Activated CD4-positive, alpha-beta T cell treated with anti-CD3 and anti-CD28 coated beads, Interleukin-2, amount 10 ng/mL, durations not matched to agents 24 days and 14 days (primary cell): ENCODE measurements at regions not wholly inside any gene's neighbourhood (a gene's known extent, or its start where the extent isn't known, plus 50 kb on each side); places are given as distances from the start of the nearest gene placed in this dataset.
"Not testable (repeated sequence)": the region's sequence is repeated elsewhere in the genome, so short reads cannot be mapped to it uniquely, and the experiment has no call there.

ENCODE experiments used
- DNase-seq: peaks from one replicate; pipeline ENCODE4 v3.0.0; 2022
- H3K27ac Mint-ChIP-seq: one replicate; pipeline ENCODE4 v1.8.0; 2022; ENCODE audit warnings: mild to moderate bottlenecking, mixed read lengths
- H3K27me3 Mint-ChIP-seq: one replicate; pipeline ENCODE4 v1.8.0; 2022; ENCODE audit warnings: mixed read lengths
- H3K36me3 Mint-ChIP-seq: one replicate; pipeline ENCODE4 v1.8.0; 2022; ENCODE audit warnings: low read depth, mild to moderate bottlenecking, mixed read lengths
- H3K4me1 Mint-ChIP-seq: one replicate; pipeline ENCODE4 v1.8.0; 2021; ENCODE audit warnings: mixed read lengths
- H3K4me3 Mint-ChIP-seq: one replicate; pipeline ENCODE4 v1.8.0; 2022; ENCODE audit warnings: mild to moderate bottlenecking, moderate library complexity, mixed read lengths
- H3K9me3 Mint-ChIP-seq: one replicate; pipeline ENCODE4 v1.8.0; 2021; ENCODE audit warnings: mixed read lengths
- intact Hi-C: fragments of 100-400 bp; cut with micrococcal nuclease; formaldehyde crosslinking; loops from one replicate; pipeline ENCODE4 v1.15.1; 2023

DNA sequence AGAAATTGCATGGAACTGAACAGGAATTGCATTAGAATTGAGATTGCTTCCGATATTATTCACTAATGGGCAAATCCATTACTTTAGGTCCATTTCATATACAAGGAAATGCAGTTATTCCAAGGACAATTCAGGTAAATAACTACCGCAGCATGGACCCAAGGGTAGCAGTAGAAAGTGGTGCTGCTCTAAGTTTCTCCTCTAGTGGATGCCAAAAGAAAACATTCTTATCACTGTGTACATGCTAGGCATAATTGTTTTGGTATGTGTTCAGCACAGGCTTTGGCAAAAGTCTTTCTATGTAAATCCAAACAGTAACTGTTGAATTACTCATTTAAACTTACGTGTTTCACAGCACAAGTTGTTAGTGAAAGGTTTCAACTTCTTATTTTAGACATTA is 890.1 kb upstream of the ADAMTS5 start:
- H3K36me3 Mint-ChIP-seq, H3K4me1 Mint-ChIP-seq, H3K27ac Mint-ChIP-seq, DNase-seq, H3K4me3 Mint-ChIP-seq, H3K27me3 Mint-ChIP-seq, intact Hi-C loops, H3K9me3 Mint-ChIP-seq: not testable (repeated sequence)

DNA sequence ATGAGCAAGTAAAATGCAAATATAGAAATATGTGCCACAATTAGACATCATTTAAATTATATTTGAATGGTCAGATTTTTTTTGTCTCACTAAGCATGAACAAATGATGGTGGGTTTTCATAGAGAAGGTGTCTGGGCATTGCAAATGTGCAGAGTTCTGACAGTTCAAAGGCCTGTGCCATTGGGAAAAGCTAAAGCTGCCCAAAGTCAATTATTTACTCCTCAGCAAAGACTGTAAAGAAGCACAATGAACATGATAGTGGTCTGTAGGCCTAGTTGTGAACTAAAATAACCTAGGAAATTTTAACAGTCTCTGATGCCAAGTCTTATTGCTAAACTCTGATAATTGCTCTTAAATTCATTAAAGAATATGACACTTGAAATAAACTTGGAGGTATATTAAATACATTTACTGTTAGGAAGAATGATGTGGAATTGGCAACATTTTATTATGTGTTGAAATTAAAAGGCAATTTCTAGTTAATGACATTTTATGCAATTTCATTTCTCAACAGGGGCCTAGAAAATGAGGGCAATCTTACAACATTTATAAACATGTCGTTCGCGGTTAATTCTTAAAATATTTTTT is 874.3 kb upstream of the ADAMTS5 start:
- no peak for DNase-seq
- intact Hi-C loops: no loop called here
- Mint-ChIP-seq H3K4me1 (no peaks in the 10 kb centered on the region), H3K4me3 (no peak overlapping the region), H3K9me3 (peaks cover 7% of the 10 kb centered on the region), H3K27me3 (no peaks in the 10 kb centered on the region), H3K36me3 (no peaks in the 10 kb centered on the region), H3K27ac (no peak overlapping the region)

DNA sequence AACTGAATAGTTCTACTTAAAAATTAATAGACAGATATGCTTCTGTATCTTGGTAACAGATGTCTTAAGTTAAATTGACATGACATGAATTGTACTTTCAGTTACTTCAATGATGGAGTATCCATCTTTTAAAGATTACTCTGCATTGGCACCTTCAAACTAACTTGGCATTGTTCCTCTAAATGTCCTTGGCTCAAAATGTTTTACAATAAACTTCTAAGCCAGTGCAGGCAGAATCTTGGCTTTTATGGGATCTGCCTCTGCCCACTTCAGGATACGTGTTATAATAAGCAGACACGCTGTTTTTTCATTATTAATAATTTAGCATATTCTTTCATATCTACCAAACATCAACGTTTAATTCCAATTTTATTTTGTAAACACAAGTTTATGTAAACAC is 873.4 kb upstream of the ADAMTS5 start:
- no peak for DNase-seq
- Mint-ChIP-seq H3K27me3 (no peaks in the 10 kb centered on the region), H3K9me3 (peaks cover 7% of the 10 kb centered on the region), H3K4me3 (no peak overlapping the region), H3K27ac (no peak overlapping the region), H3K4me1 (no peaks in the 10 kb centered on the region), H3K36me3 (no peaks in the 10 kb centered on the region)
- intact Hi-C loops: no loop called here

DNA sequence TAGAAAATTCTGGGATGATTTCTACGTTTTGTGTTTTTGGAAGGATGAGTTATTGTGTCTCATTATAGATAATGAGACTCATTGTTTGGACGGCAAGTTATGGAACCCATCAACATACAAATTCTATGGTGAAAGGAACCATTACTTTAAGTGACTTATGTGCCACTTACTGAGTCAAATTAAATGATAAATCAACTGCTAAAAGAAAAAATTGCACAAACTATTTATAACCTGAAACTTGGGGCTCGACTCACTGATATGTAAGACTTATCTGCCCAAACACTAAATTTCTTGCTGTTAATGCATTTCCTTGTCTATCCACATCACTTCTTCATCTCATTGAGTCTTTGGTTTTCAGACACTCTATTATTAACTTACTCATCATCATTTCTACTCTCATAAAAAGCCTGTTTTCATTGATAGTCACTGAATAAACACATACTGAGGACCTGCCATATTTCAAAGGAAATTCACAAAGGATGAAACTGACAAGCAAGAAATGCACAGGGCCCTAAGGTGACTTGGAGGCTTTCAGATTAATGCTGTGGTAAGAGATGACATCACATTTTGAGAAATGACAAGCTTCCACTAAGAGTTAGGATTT is 872.7 kb upstream of the ADAMTS5 start:
- H3K4me1 Mint-ChIP-seq: no peaks in the 10 kb centered on the region
- H3K27me3 Mint-ChIP-seq: no peaks in the 10 kb centered on the region
- H3K4me3 Mint-ChIP-seq: no peak overlapping the region
- intact Hi-C loops: no loop called here
- peaks cover 7% of the 10 kb centered on the region for H3K9me3 Mint-ChIP-seq
- no peak for DNase-seq
- no peaks in the 10 kb centered on the region for H3K36me3 Mint-ChIP-seq
- H3K27ac Mint-ChIP-seq: no peak overlapping the region

DNA sequence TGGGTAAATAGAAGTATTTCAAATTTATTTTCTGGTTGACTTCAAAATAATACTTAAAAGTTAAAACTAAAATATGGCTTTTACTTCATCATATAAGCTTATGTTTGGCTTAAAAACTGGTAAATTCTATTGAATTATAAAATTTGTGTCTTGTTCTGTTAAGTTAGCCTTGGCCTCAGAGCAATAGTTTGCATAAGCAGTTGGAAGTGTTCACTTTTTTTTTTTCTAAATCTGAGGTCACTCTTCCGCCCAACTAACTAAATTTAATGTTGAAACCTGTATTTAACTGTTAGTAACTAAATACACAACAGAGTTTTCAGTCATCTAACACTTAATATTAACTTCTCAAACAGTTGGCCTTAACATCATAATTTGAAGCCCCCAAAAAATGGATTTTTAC is 871.7 kb upstream of the ADAMTS5 start:
- H3K36me3 Mint-ChIP-seq: no peaks in the 10 kb centered on the region
- intact Hi-C loops: no loop called here
- peaks cover 6% of the 10 kb centered on the region for H3K9me3 Mint-ChIP-seq
- no peak overlapping the region for H3K4me3 Mint-ChIP-seq
- DNase-seq: no peak
- H3K4me1 Mint-ChIP-seq: no peaks in the 10 kb centered on the region
- H3K27me3 Mint-ChIP-seq: no peaks in the 10 kb centered on the region
- no peak overlapping the region for H3K27ac Mint-ChIP-seq

DNA sequence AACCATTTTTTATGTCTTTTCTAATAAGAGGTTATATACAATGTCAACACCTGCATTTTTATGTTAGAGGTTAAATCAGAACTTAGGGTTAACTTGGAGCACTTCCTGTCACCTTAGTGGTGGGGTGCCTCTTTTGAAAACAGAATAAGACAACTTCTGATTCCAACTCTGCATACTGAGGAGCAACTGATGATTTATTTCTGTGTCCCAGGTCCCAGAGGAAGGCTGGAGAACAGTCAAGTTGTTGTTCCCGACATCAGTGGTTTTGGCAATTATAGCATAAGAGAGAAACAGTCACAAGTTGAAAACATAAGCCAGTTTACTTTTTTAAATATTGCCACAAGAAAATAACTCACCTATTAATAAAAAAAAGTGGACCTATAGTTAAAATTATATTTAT is 871.0 kb upstream of the ADAMTS5 start:
- H3K9me3 Mint-ChIP-seq: peaks cover 3% of the 10 kb centered on the region
- H3K27ac Mint-ChIP-seq: no peak overlapping the region
- DNase-seq: no peak
- no peaks in the 10 kb centered on the region for H3K27me3 Mint-ChIP-seq
- intact Hi-C loops: no loop called here
- H3K4me3 Mint-ChIP-seq: no peak overlapping the region
- H3K4me1 Mint-ChIP-seq: no peaks in the 10 kb centered on the region
- no peaks in the 10 kb centered on the region for H3K36me3 Mint-ChIP-seq

DNA sequence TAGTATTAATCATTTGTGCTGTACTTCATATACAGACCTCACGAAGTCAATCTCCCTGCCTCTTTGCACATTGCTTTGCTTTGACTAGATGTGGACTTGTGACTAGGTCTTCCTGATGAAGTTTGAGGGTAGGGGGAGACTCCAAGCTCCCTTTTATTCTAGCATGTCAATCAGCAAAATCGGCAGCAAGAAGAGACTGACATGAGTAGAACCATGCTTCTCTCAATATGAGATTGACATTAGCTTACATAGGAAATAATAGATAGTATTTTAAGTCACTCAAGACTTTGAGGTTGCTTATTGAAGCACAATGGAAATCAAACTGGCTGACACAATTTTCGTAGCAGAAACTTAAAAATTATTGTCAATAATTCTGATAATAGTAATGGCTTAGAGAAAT is 866.4 kb upstream of the ADAMTS5 start:
- Mint-ChIP-seq H3K27ac (no peak overlapping the region), H3K9me3 (peaks cover 5% of the 10 kb centered on the region), H3K4me3 (no peak overlapping the region), H3K36me3 (no peaks in the 10 kb centered on the region), H3K4me1 (no peaks in the 10 kb centered on the region), H3K27me3 (no peaks in the 10 kb centered on the region)
- DNase-seq: no peak
- intact Hi-C loops: no loop called here

DNA sequence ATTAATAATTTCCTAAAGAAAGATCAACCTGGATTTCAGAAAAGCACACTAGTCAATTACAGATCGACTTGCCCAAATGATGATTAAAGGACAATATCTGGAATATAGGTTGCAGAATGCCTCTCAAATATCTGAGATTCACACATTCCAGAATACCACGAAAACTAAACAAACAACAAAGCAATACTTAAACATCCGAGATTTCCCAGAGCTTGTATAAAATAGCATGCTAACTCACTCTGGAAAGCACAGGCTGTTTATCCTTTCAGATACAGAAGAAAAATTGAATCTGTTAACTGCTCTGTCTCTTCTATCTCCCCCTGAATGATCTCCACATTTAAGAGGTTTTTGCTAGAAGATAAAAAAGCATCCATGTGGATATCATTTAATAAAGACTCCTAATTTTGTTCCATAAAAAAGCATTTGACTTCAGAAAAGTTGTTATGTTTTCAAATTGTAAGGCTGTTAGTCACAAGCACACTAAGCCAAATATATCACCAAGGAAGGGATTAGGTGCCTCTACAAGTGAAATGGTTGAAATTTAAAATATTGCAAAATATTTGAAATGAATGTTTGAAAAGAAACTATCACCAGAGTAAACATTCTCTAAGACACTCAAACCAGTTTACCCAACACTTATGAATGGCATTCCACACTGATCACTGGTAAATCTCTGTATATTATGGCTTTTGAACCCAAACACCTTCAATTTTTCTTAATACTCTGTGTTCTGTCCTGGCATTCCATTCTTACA is 865.1 kb upstream of the ADAMTS5 start:
- intact Hi-C loops: no loop called here

DNA sequence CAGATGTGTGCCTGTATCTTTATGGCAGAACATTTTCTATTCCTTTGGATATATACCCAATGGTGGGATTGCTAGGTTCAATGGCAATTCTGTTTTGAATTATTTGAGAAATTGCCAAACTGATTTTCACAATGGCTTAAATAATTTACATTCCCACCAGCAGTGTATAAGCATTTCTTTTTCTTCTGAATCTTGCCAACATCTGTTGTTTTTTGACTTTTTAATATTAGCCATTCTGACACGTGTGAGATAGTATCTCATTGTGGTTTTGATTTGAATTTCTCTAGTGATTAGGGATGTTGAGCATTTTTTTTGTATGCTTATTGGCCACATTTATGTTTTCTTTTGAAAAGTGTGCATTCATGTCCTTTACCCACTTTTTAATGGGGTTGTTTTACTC is 864.3 kb upstream of the ADAMTS5 start:
- intact Hi-C loops: no loop called here
- Mint-ChIP-seq H3K4me3 (no peak overlapping the region), H3K27me3 (no peaks in the 10 kb centered on the region), H3K4me1 (no peaks in the 10 kb centered on the region), H3K36me3 (no peaks in the 10 kb centered on the region), H3K9me3 (peaks cover 13% of the 10 kb centered on the region), H3K27ac (no peak overlapping the region)
- DNase-seq: no peak

More for the DNA sequence above, 865.1 kb upstream of the ADAMTS5 start:
- no peak for DNase-seq
- Mint-ChIP-seq H3K4me1 (no peaks in the 10 kb centered on the region), H3K36me3 (no peaks in the 10 kb centered on the region), H3K27ac (no peak overlapping the region), H3K4me3 (no peak overlapping the region), H3K27me3 (no peaks in the 10 kb centered on the region), H3K9me3 (peaks cover 13% of the 10 kb centered on the region)

DNA sequence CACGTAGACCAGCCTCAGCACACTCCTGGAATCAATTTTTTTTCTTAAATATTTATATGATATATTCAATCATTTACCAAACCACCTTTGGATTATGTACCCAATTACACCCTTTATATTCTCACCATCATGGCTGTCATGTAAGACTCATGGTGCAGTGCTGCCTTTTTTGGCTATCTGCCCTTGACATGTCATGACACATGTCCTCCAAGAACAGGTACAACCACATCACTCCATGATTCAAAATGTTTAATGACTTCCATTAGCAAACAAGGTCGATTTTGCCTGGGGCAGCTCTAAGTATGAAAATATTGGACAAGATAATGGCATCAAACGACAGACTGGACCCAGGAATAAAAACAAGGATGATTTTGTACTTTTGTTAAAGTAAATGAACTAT is 861.1 kb upstream of the ADAMTS5 start:
- Mint-ChIP-seq H3K27ac (no peak overlapping the region), H3K4me1 (no peaks in the 10 kb centered on the region), H3K27me3 (no peaks in the 10 kb centered on the region), H3K36me3 (no peaks in the 10 kb centered on the region), H3K4me3 (no peak overlapping the region), H3K9me3 (peaks cover 18% of the 10 kb centered on the region)
- DNase-seq: no peak
- intact Hi-C loops: no loop called here

DNA sequence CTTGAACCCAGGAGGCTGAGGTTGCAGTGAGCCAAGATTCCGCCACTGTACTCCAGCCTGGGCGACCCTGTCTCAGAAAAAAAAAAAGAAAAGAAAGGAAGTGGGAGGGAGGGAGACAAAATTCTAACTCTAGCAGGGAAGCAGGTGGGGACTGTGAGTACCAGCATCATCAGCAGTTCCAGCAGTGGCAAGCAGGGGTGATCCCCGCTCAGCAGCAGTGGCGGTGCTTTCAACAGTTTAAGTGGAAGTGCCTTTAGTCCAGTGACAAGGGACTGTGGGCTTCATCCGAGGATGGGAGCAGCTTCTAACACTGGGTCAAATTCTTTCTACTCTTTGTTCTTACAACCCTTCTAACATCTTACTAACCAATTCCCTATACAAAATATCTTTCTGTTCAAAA is 858.1 kb upstream of the ADAMTS5 start:
- no peaks in the 10 kb centered on the region for H3K36me3 Mint-ChIP-seq
- no peaks in the 10 kb centered on the region for H3K27me3 Mint-ChIP-seq
- intact Hi-C loops: no loop called here
- H3K27ac Mint-ChIP-seq: no peak overlapping the region
- no peak for DNase-seq
- peaks cover 15% of the 10 kb centered on the region for H3K9me3 Mint-ChIP-seq
- no peak overlapping the region for H3K4me3 Mint-ChIP-seq
- H3K4me1 Mint-ChIP-seq: no peaks in the 10 kb centered on the region

DNA sequence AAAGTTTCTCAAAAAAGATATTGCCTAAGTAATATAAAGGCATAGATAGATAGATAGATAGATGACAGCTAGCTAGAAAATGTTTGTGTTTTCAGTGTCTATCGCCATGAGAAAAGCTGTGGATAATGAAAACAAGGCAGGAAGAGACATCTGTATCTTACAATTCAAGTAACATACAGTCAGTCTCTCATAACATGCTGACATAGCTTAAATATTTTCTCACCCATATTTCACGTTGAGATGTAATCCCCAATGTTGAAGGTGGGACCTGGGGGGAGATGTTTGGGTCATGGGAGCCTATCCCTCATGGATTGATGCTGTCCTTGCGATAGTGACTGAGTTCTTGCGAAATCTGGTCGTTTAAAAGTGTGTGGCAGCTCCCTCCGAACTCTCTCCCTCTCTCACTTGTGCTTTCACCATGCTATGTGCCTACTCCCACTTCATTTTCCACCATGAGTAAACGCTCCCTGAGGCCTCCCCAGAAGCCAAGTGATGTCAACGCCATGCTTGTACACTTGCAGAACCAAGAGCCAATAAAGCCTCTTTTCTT is 856.8 kb upstream of the ADAMTS5 start:
- Mint-ChIP-seq H3K27me3 (no peaks in the 10 kb centered on the region), H3K4me3 (no peak overlapping the region), H3K4me1 (no peaks in the 10 kb centered on the region), H3K27ac (no peak overlapping the region), H3K36me3 (no peaks in the 10 kb centered on the region), H3K9me3 (peaks cover 15% of the 10 kb centered on the region)
- DNase-seq: no peak
- intact Hi-C loops: no loop called here

DNA sequence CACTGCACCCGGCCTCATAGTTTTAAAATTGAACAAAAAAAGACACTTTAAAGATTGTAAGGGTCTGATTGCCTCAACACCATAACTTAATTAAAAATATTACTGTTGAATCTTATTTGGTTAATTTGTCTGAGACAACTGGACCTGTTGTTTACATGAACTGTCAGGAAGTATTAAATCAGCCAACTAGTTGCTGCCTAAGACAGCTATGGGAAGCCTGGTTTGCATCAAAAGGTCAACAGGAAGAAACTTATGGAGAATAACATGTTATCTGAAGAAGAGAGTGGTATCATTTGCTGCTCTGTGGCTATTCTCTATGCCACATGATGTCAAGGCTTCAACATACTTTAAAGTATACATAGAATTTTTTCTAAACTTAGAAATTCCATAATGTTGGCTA is 853.5 kb upstream of the ADAMTS5 start:
- no peak overlapping the region for H3K27ac Mint-ChIP-seq
- H3K4me1 Mint-ChIP-seq: no peaks in the 10 kb centered on the region
- no peaks in the 10 kb centered on the region for H3K36me3 Mint-ChIP-seq
- no peak overlapping the region for H3K4me3 Mint-ChIP-seq
- H3K27me3 Mint-ChIP-seq: no peaks in the 10 kb centered on the region
- H3K9me3 Mint-ChIP-seq: no peaks in the 10 kb centered on the region
- intact Hi-C loops: no loop called here
- no peak for DNase-seq

DNA sequence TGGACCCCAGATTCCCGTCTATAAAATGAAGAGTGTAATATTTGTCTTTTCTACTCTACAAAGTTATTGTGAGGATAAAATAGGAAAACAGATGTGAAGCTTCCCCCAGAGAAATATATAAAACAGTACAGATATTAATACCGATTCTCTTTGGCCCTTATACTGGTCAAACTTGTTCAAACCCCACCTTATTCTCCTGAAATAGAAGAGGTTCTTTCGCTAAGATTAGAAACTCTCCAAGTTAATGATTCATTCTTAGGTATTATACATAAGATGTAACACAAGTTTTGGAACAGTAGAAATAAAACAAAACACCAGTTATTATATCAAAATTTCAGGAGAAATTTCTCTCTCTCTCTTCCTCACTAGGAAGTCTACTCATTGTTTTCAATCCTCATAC is 852.4 kb upstream of the ADAMTS5 start:
- Mint-ChIP-seq H3K27ac (no peak overlapping the region), H3K27me3 (no peaks in the 10 kb centered on the region), H3K4me3 (no peak overlapping the region), H3K4me1 (no peaks in the 10 kb centered on the region), H3K36me3 (no peaks in the 10 kb centered on the region), H3K9me3 (no peaks in the 10 kb centered on the region)
- intact Hi-C loops: no loop called here
- DNase-seq: no peak
